ENCODE measurements at regions not wholly inside any gene's neighbourhood (a gene's known extent, or its start where the extent isn't known, plus 50 kb on each side); places are given as distances from the start of the nearest gene placed in this dataset.

DNA sequence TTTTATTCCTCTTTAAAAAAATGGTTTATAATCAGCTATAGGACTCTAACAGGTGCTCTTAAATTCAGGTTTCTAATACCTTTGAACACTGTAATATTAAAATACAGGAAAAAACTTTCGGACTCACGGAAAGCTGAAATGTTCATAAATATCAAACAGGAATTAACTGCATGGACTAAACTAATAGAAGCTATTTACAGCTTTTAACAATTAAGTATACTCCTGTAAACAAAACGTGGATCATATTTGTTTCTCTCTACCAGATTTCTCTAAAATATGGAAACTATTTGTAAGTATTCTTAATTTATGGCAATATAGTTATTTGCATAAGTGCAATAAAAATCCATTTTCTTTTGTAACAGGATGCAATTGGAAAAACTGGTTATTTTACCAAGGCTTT lies 108.9 kb upstream of the RESF1 start:
- Histone ChIP-seq H3K4me3 (ENCODE audit: low read length in 2 of 2) (no peak overlapping the region), H4K91ac (ENCODE audit: low read depth, low read length, poor library complexity) (no peak overlapping the region), H3K79me1 (ENCODE audit: low read depth, low read length) (no peaks in the 10 kb centered on the region), H3K23ac (ENCODE audit: low read depth, low read length, poor library complexity) (no peak overlapping the region), H4K8ac (ENCODE audit: low read depth, low read length) (no peak overlapping the region), H3K14ac (ENCODE audit: low read length) (no peak overlapping the region), H2BK15ac (ENCODE audit: low read length) (no peak overlapping the region), H2BK12ac (ENCODE audit: low read length) (no peak overlapping the region), H3K4me1 (ENCODE audit: control insufficient read depth in 2 of 2, insufficient read depth in 1 of 2, low read depth in 1 of 2, low read length in 2 of 2) (no peaks in the 10 kb centered on the region), H3K9me3 (replicated peaks in 1 of 2; ENCODE audit: control insufficient read depth in 2 of 2, insufficient read depth in 1 of 2, low read depth in 1 of 2, low read length in 2 of 2) (peaks cover 3 to 20% of the 10 kb centered on the region in 2 donors), H3K18ac (ENCODE audit: low read length) (no peak overlapping the region), H3K9ac (ENCODE audit: low read depth, low read length, poor library complexity) (no peak overlapping the region), H2BK5ac (ENCODE audit: low read length) (no peak overlapping the region), H2AK5ac (ENCODE audit: low read depth, low read length) (no peak overlapping the region), H3K36me3 (replicated peaks in 1 of 2; ENCODE audit: control insufficient read depth in 2 of 2, insufficient read depth in 2 of 2, low read length in 2 of 2) (no peaks in the 10 kb centered on the region), H2BK120ac (ENCODE audit: low read depth, low read length) (no peak overlapping the region), H2AFZ (ENCODE audit: low read length) (no peak overlapping the region), H3K4ac (ENCODE audit: low read length) (no peak overlapping the region), H3K27ac (replicated peaks; ENCODE audit: low read length) (no peak overlapping the region), H3K4me2 (ENCODE audit: insufficient read depth, low read length, poor library complexity, severe bottlenecking) (no peak overlapping the region), H3K27me3 (ENCODE audit: control insufficient read depth in 3 of 3, insufficient read depth in 3 of 3, low read depth in 1 of 3, low read length in 3 of 3) (no peaks in the 10 kb centered on the region)
- DNase-seq (ENCODE audit: low spot score) = peak; percentile 15
- WGBS, 2 donors (ENCODE audit: extremely low coverage in 2 of 2, insufficient read length in 2 of 2, insufficient replicate concordance in 1 of 2) = no CpG with 5 or more reads among the region's 3 CpGs

DNA sequence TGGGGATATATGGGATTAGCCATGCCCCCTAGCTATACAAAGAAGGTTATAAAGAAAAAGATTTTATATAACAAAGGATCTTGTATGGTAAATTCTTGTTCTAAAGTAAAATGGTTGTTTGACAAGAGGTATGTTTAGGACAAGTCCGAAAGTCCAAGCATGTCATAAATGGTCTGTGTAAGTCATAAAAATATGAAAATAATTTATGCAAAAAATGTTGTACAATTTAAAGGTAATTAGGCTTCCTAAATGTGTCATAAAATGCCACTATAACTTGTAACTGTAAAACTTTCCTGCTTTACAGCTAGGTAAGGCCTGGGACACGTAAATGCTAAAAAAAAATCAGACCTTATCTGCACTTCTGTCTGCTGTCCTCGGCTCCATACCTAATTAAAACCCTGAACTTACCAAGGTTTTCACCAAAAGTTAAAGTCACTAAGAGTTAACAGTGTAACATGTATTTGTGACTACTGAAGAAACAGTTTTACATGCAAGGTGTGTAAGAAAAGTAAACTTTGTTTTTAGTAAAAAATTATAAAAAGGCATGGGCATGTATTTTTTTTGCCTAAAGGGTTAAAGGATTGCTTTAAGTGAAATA lies 110.0 kb upstream of the RESF1 start:
- H3K9me3 ChIP-seq (replicated peaks in 1 of 2; ENCODE audit: control insufficient read depth in 2 of 2, insufficient read depth in 1 of 2, low read depth in 1 of 2, low read length in 2 of 2) = peaks cover 3 to 20% of the 10 kb centered on the region in 2 donors
- no CpG with 5 or more reads among the region's 3 CpGs for WGBS, 2 donors (ENCODE audit: extremely low coverage in 2 of 2, insufficient read length in 2 of 2, insufficient replicate concordance in 1 of 2)
- DNase-seq (ENCODE audit: low spot score) = peak; percentile 32

DNA sequence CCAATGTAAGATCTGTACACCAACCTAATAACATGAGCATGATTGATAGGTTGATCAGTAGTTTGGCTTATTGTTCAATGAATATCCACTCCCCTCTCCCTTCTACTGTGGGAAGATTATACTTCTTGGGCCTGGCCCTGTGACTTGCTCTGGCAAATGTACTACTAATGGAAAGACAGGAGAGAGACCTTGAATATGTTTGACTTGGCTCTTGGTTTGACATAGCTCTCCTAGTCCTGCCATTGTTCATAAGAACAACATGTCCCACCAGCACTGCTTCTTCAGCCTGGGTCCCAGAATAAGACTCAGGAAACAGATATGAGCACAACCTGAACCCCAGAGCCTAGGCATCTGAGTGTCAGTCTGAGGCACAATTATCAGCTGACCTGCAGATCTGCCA lies 112.8 kb upstream of the RESF1 start:
- no peak overlapping the region for H3K9ac ChIP-seq (ENCODE audit: low read depth, low read length, poor library complexity)
- no peak overlapping the region for H3K14ac ChIP-seq (ENCODE audit: low read length)
- H2AK5ac ChIP-seq (ENCODE audit: low read depth, low read length) = no peak overlapping the region
- H4K8ac ChIP-seq (ENCODE audit: low read depth, low read length) = no peak overlapping the region
- no peak overlapping the region for H2AFZ ChIP-seq (ENCODE audit: low read length)
- H3K4me2 ChIP-seq (ENCODE audit: insufficient read depth, low read length, poor library complexity, severe bottlenecking) = no peak overlapping the region
- H2BK15ac ChIP-seq (ENCODE audit: low read length) = no peak overlapping the region
- H3K18ac ChIP-seq (ENCODE audit: low read length) = no peak overlapping the region
- no peak overlapping the region for H2BK5ac ChIP-seq (ENCODE audit: low read length)
- H2BK120ac ChIP-seq (ENCODE audit: low read depth, low read length) = no peak overlapping the region
- no peak overlapping the region for H3K4ac ChIP-seq (ENCODE audit: low read length)
- no peaks in the 10 kb centered on the region for H3K36me3 ChIP-seq (replicated peaks in 1 of 2; ENCODE audit: control insufficient read depth in 2 of 2, insufficient read depth in 2 of 2, low read length in 2 of 2)
- H3K27me3 ChIP-seq (ENCODE audit: control insufficient read depth in 3 of 3, insufficient read depth in 3 of 3, low read depth in 1 of 3, low read length in 3 of 3) = no peaks in the 10 kb centered on the region
- H2BK12ac ChIP-seq (ENCODE audit: low read length) = no peak overlapping the region
- no peak overlapping the region for H3K27ac ChIP-seq (replicated peaks; ENCODE audit: low read length)
- H3K79me1 ChIP-seq (ENCODE audit: low read depth, low read length) = no peaks in the 10 kb centered on the region
- peaks cover 6 to 20% of the 10 kb centered on the region in 2 donors for H3K9me3 ChIP-seq (replicated peaks in 1 of 2; ENCODE audit: control insufficient read depth in 2 of 2, insufficient read depth in 1 of 2, low read depth in 1 of 2, low read length in 2 of 2)
- DNase-seq (ENCODE audit: low spot score) = no peak
- H3K4me3 ChIP-seq (ENCODE audit: low read length in 2 of 2) = no peak overlapping the region
- H3K4me1 ChIP-seq (ENCODE audit: control insufficient read depth in 2 of 2, insufficient read depth in 1 of 2, low read depth in 1 of 2, low read length in 2 of 2) = no peaks in the 10 kb centered on the region
- no peak overlapping the region for H3K23ac ChIP-seq (ENCODE audit: low read depth, low read length, poor library complexity)
- H4K91ac ChIP-seq (ENCODE audit: low read depth, low read length, poor library complexity) = no peak overlapping the region

More for the DNA sequence above, 110.0 kb upstream of the RESF1 start:
- no peak overlapping the region for H3K4ac ChIP-seq (ENCODE audit: low read length)
- no peak overlapping the region for H3K27ac ChIP-seq (replicated peaks; ENCODE audit: low read length)
- H4K91ac ChIP-seq (ENCODE audit: low read depth, low read length, poor library complexity) = no peak overlapping the region
- H3K9ac ChIP-seq (ENCODE audit: low read depth, low read length, poor library complexity) = no peak overlapping the region
- no peak overlapping the region for H3K4me3 ChIP-seq (ENCODE audit: low read length in 2 of 2)
- H3K27me3 ChIP-seq (ENCODE audit: control insufficient read depth in 3 of 3, insufficient read depth in 3 of 3, low read depth in 1 of 3, low read length in 3 of 3) = no peaks in the 10 kb centered on the region
- no peak overlapping the region for H2AK5ac ChIP-seq (ENCODE audit: low read depth, low read length)
- H3K4me1 ChIP-seq (ENCODE audit: control insufficient read depth in 2 of 2, insufficient read depth in 1 of 2, low read depth in 1 of 2, low read length in 2 of 2) = no peaks in the 10 kb centered on the region
- H3K4me2 ChIP-seq (ENCODE audit: insufficient read depth, low read length, poor library complexity, severe bottlenecking) = no peak overlapping the region
- no peak overlapping the region for H2AFZ ChIP-seq (ENCODE audit: low read length)
- no peak overlapping the region for H3K14ac ChIP-seq (ENCODE audit: low read length)
- no peak overlapping the region for H3K18ac ChIP-seq (ENCODE audit: low read length)
- H3K23ac ChIP-seq (ENCODE audit: low read depth, low read length, poor library complexity) = no peak overlapping the region
- no peaks in the 10 kb centered on the region for H3K36me3 ChIP-seq (replicated peaks in 1 of 2; ENCODE audit: control insufficient read depth in 2 of 2, insufficient read depth in 2 of 2, low read length in 2 of 2)
- H2BK5ac ChIP-seq (ENCODE audit: low read length) = no peak overlapping the region
- no peak overlapping the region for H4K8ac ChIP-seq (ENCODE audit: low read depth, low read length)
- no peak overlapping the region for H2BK15ac ChIP-seq (ENCODE audit: low read length)
- no peaks in the 10 kb centered on the region for H3K79me1 ChIP-seq (ENCODE audit: low read depth, low read length)
- no peak overlapping the region for H2BK12ac ChIP-seq (ENCODE audit: low read length)
- no peak overlapping the region for H2BK120ac ChIP-seq (ENCODE audit: low read depth, low read length)

DNA sequence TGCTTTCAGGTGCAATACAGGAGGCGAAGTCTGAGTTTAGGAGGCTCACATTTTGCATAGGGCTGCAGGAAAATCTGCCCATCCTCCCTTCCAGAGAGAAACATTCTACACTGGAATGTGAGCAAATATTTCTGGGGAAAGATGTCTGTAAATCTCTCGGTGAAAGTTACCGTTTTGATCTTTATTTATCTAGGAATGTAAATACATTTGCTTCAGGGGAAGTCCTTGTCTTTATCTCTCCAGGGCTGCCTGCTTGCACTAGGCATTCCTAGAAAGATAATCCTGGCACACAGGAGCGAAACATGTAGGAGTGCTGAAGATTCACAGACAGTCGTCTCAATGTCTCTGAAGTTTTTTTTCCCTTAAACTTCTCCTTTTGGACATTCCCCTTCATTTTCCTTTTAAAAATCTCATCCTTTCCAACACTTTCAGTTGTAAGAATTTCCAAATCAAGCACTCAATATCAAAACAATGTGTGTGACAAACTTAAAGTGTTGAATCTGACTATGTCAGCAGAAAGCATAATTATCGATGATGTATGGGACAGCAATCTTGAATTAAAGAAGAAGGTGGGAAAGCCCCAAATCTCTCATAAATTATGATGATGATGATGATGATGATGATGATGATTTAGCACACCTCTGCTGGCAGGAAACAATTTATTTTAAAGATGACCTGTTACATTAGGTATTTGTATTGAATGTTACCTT lies 113.4 kb upstream of the RESF1 start:
- no peak overlapping the region for H4K8ac ChIP-seq (ENCODE audit: low read depth, low read length)
- no peak overlapping the region for H2BK12ac ChIP-seq (ENCODE audit: low read length)
- H3K4me3 ChIP-seq (ENCODE audit: low read length in 2 of 2) = no peak overlapping the region
- no peak overlapping the region for H2AK5ac ChIP-seq (ENCODE audit: low read depth, low read length)
- H2AFZ ChIP-seq (ENCODE audit: low read length) = no peak overlapping the region
- H3K4me2 ChIP-seq (ENCODE audit: insufficient read depth, low read length, poor library complexity, severe bottlenecking) = no peak overlapping the region
- no peak overlapping the region for H4K91ac ChIP-seq (ENCODE audit: low read depth, low read length, poor library complexity)
- no peak overlapping the region for H3K27ac ChIP-seq (replicated peaks; ENCODE audit: low read length)
- no peak overlapping the region for H3K23ac ChIP-seq (ENCODE audit: low read depth, low read length, poor library complexity)
- H2BK5ac ChIP-seq (ENCODE audit: low read length) = no peak overlapping the region
- H3K27me3 ChIP-seq (ENCODE audit: control insufficient read depth in 3 of 3, insufficient read depth in 3 of 3, low read depth in 1 of 3, low read length in 3 of 3) = no peaks in the 10 kb centered on the region
- H3K4me1 ChIP-seq (ENCODE audit: control insufficient read depth in 2 of 2, insufficient read depth in 1 of 2, low read depth in 1 of 2, low read length in 2 of 2) = no peaks in the 10 kb centered on the region
- H3K4ac ChIP-seq (ENCODE audit: low read length) = no peak overlapping the region
- no peak overlapping the region for H2BK120ac ChIP-seq (ENCODE audit: low read depth, low read length)
- H2BK15ac ChIP-seq (ENCODE audit: low read length) = no peak overlapping the region
- no peak overlapping the region for H3K9ac ChIP-seq (ENCODE audit: low read depth, low read length, poor library complexity)
- no peak for DNase-seq (ENCODE audit: low spot score)
- H3K14ac ChIP-seq (ENCODE audit: low read length) = no peak overlapping the region
- H3K79me1 ChIP-seq (ENCODE audit: low read depth, low read length) = no peaks in the 10 kb centered on the region
- peaks cover 4 to 20% of the 10 kb centered on the region in 2 donors for H3K9me3 ChIP-seq (replicated peaks in 1 of 2; ENCODE audit: control insufficient read depth in 2 of 2, insufficient read depth in 1 of 2, low read depth in 1 of 2, low read length in 2 of 2)
- no peak overlapping the region for H3K18ac ChIP-seq (ENCODE audit: low read length)
- WGBS, 2 donors (ENCODE audit: extremely low coverage in 2 of 2, insufficient read length in 2 of 2, insufficient replicate concordance in 1 of 2) = no CpG with 5 or more reads among the region's 6 CpGs
- no peaks in the 10 kb centered on the region for H3K36me3 ChIP-seq (replicated peaks in 1 of 2; ENCODE audit: control insufficient read depth in 2 of 2, insufficient read depth in 2 of 2, low read length in 2 of 2)
